ENCODE measurements at regions not wholly inside any gene's neighbourhood (a gene's known extent, or its start where the extent isn't known, plus 50 kb on each side); places are given as distances from the start of the nearest gene placed in this dataset.

- Histone ChIP-seq H3K27me3 (no peaks in the 10 kb centered on the region), H3K36me3 (no peaks in the 10 kb centered on the region), H3K4me3 (no peak overlapping the region), H3K27ac (no peak overlapping the region), H3K9me3 (no peaks in the 10 kb centered on the region), H3K4me1 (peaks cover 0 to 10% of the 10 kb centered on the region in 2 donors)
- intact Hi-C loops (cut with DNase I): no loop called here
- TF ChIP-seq CTCF (IDR thresholded peaks at IDR 0.05): no peak
- DNase-seq (ENCODE audit: low spot score in 2 of 2): no peak
Observed at GRCh38 chr11:113556036-113556435, 80.8 kb upstream of the DRD2 start.

GRCh38 chr11:113555071-113555619 lies 79.9 kb upstream of the DRD2 start:
- H3K36me3 ChIP-seq: no peaks in the 10 kb centered on the region
- H3K27ac ChIP-seq: no peak overlapping the region
- peaks cover 0 to 10% of the 10 kb centered on the region in 2 donors for H3K4me1 ChIP-seq
- no peak for TF ChIP-seq CTCF (IDR thresholded peaks at IDR 0.05)
- no peaks in the 10 kb centered on the region for H3K27me3 ChIP-seq
- no peaks in the 10 kb centered on the region for H3K9me3 ChIP-seq
- no peak overlapping the region for H3K4me3 ChIP-seq
- no peak for DNase-seq (ENCODE audit: low spot score in 2 of 2)
- intact Hi-C loops (cut with DNase I): no loop called here

- H3K4me1 ChIP-seq: peaks cover 0 to 10% of the 10 kb centered on the region in 2 donors
- no peak overlapping the region for H3K4me3 ChIP-seq
- H3K27ac ChIP-seq: no peak overlapping the region
- no peaks in the 10 kb centered on the region for H3K27me3 ChIP-seq
- H3K9me3 ChIP-seq: no peaks in the 10 kb centered on the region
- DNase-seq (ENCODE audit: low spot score in 2 of 2): no peak
- H3K36me3 ChIP-seq: no peaks in the 10 kb centered on the region
- TF ChIP-seq CTCF (IDR thresholded peaks at IDR 0.05): no peak
- intact Hi-C loops (cut with DNase I): loop anchor here (5.0 kb wide), 1 partner anchor 173 kb away; no protein-coding TSS in a partner anchor
Observed at GRCh38 chr11:113554526-113554925, 79.3 kb upstream of the DRD2 start.

- TF ChIP-seq CTCF (IDR thresholded peaks at IDR 0.05): no peak
Observed at GRCh38 chr11:113553915-113554314, 78.7 kb upstream of the DRD2 start.

GRCh38 chr11:113553235-113553634 lies 78.0 kb upstream of the DRD2 start:
- DNase-seq (ENCODE audit: low spot score in 2 of 2): peak in 1 of 2 donors; percentile 69
- Histone ChIP-seq H3K4me3 (no peak overlapping the region), H3K4me1 (peaks cover 0 to 10% of the 10 kb centered on the region in 2 donors), H3K27me3 (no peaks in the 10 kb centered on the region), H3K27ac (no peak overlapping the region), H3K9me3 (no peaks in the 10 kb centered on the region), H3K36me3 (no peaks in the 10 kb centered on the region)
- intact Hi-C loops (cut with DNase I): loop anchor here (5.0 kb wide), 1 partner anchor 174 kb away; no protein-coding TSS in a partner anchor
- TF ChIP-seq CTCF (IDR thresholded peaks at IDR 0.05): no peak

More at GRCh38 chr11:113553915-113554314, 78.7 kb upstream of the DRD2 start:
- Histone ChIP-seq H3K4me3 (no peak overlapping the region), H3K9me3 (no peaks in the 10 kb centered on the region), H3K4me1 (peaks cover 0 to 10% of the 10 kb centered on the region in 2 donors), H3K27me3 (no peaks in the 10 kb centered on the region), H3K36me3 (no peaks in the 10 kb centered on the region), H3K27ac (no peak overlapping the region)
- intact Hi-C loops (cut with DNase I): loop anchor here (5.0 kb wide), 1 partner anchor 173 kb away; no protein-coding TSS in a partner anchor
- DNase-seq (ENCODE audit: low spot score in 2 of 2): no peak
